Fibroblast of skin of back (primary cell): ENCODE measurements at regions not wholly inside any gene's neighbourhood (a gene's known extent, or its start where the extent isn't known, plus 50 kb on each side); places are given as distances from the start of the nearest gene placed in this dataset.
"Not testable (repeated sequence)": the region's sequence is repeated elsewhere in the genome, so short reads cannot be mapped to it uniquely, and the experiment has no call there.

Experiments
- DNase-seq: peaks from one replicate; pipeline ENCODE4 v3.0.0-alpha.2; 2013

GRCh38 chr13:44309794-44310757, 63.5 kb upstream of the SERP2 start:
- DNase-seq, result no peak

GRCh38 chr13:44311011-44311780, 62.4 kb upstream of the SERP2 start:
- no peak for DNase-seq

GRCh38 chr13:44312131-44312530, 61.5 kb upstream of the SERP2 start:
- no peak for DNase-seq

- peak; percentile 96 for DNase-seq
Measured at GRCh38 chr13:44312834-44313551, 60.6 kb upstream of the SERP2 start.

GRCh38 chr13:44313674-44314073, 60.0 kb upstream of the SERP2 start:
- DNase-seq, result peak; percentile 92

- not testable (repeated sequence) for DNase-seq
Measured at GRCh38 chr13:44314160-44314559, 59.5 kb upstream of the SERP2 start.

- DNase-seq, result no peak
Measured at GRCh38 chr13:44317752-44318151, 55.9 kb upstream of the SERP2 start.

- peak; percentile 50 for DNase-seq
Measured at GRCh38 chr13:44318161-44318560, 55.5 kb upstream of the SERP2 start.

- DNase-seq, result no peak
Measured at GRCh38 chr13:44320611-44321010, 53.0 kb upstream of the SERP2 start.

GRCh38 chr13:44321961-44322360, 51.7 kb upstream of the SERP2 start:
- DNase-seq, result no peak

- DNase-seq, result no peak
Measured at GRCh38 chr13:44322928-44323327, 50.7 kb upstream of the SERP2 start.

GRCh38 chr13:44323754-44324153, 49.9 kb upstream of the SERP2 start:
- no peak for DNase-seq
